C4-2B (cell line): ENCODE measurements at regions not wholly inside any gene's neighbourhood (a gene's known extent, or its start where the extent isn't known, plus 50 kb on each side); places are given as distances from the start of the nearest gene placed in this dataset.

ENCODE experiments used
- ZFX ChIP-seq: fragments of 450-650 bp; IDR thresholded peaks from 2 replicates; pipeline ENCODE4 v1.6.1; 2017
- TF ChIP-seq, protein P1 (sequence below): fragments of 450-650 bp; conservative IDR thresholded peaks from 2 replicates; pipeline ENCODE4 v1.5.1; 2017; ENCODE audit warnings: mild to moderate bottlenecking

DNA sequence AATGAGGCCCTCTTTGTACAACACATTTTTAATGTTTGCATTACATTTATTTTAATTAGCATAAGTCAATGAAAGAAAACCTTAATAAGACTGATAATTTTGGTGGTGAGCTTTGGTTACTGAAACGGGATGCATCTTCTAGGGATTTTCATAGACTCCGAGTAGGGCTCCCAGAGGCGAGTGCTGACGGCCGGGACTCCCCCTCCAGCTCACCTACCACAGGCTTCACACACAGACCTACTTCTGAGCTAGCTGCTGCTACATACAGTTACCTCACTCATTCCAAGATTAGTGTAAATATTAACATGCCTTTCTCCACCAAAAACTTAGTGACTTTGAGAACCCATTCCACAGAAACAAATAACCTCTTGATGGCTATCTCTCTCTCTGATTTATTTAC, 271.1 kb downstream of the GALR1 start:
- TF ChIP-seq, protein P1, sequence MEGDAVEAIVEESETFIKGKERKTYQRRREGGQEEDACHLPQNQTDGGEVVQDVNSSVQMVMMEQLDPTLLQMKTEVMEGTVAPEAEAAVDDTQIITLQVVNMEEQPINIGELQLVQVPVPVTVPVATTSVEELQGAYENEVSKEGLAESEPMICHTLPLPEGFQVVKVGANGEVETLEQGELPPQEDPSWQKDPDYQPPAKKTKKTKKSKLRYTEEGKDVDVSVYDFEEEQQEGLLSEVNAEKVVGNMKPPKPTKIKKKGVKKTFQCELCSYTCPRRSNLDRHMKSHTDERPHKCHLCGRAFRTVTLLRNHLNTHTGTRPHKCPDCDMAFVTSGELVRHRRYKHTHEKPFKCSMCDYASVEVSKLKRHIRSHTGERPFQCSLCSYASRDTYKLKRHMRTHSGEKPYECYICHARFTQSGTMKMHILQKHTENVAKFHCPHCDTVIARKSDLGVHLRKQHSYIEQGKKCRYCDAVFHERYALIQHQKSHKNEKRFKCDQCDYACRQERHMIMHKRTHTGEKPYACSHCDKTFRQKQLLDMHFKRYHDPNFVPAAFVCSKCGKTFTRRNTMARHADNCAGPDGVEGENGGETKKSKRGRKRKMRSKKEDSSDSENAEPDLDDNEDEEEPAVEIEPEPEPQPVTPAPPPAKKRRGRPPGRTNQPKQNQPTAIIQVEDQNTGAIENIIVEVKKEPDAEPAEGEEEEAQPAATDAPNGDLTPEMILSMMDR: no peak
- TF ChIP-seq ZFX: no peak
